ENCODE measurements at regions not wholly inside any gene's neighbourhood (a gene's known extent, or its start where the extent isn't known, plus 50 kb on each side); places are given as distances from the start of the nearest gene placed in this dataset.

DNA sequence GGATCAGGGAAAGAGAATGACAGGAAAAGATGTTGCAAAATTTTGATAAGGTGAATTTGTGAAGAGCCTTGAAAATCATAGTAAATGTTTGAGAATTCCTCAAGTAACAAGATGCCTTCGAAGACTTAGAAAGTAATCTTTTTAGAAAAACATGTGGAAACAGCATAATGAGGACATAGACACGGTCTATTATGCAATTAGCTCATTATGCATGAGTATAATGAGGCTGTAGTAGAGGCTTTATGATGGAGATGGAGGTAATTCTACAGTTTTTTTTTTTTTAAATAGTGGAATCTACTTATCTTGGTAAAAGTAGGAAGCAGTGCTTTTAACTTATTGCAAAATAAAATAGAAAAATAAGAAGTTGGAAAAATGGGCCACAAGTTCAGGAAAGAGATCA, 1329.1 kb upstream of the SPRY2 start:
- CTCF ChIA-PET = no interaction called here
- peaks cover 2% of the 10 kb centered on the region for H3K9me3 ChIP-seq (ENCODE audit: control insufficient read depth, insufficient read depth, low read length)
- no peaks in the 10 kb centered on the region for H3K9me1 ChIP-seq (ENCODE audit: insufficient read depth, low read length)
- no peaks in the 10 kb centered on the region for H3K4me1 ChIP-seq (ENCODE audit: control insufficient read depth, insufficient read depth, low read length)
- H2BK15ac ChIP-seq (ENCODE audit: low read depth, low read length) = no peak overlapping the region
- H2BK20ac ChIP-seq (ENCODE audit: low read depth, low read length) = no peak overlapping the region
- DNase-seq (no peak), ATAC-seq (ENCODE audit: low read depth) (no peak)
- H3K18ac ChIP-seq (ENCODE audit: low read depth, low read length) = no peak overlapping the region
- intact Hi-C loops (cut with micrococcal nuclease) (no loop called here), in situ Hi-C loops (cut with MboI; ENCODE audit: low sequenced_read_pairs) (no loop called here), dilution Hi-C loops (cut with HindIII; ENCODE audit: low sequenced_read_pairs, unreplicated experiment) (no loop called here)
- TF ChIP-seq, protein P1, sequence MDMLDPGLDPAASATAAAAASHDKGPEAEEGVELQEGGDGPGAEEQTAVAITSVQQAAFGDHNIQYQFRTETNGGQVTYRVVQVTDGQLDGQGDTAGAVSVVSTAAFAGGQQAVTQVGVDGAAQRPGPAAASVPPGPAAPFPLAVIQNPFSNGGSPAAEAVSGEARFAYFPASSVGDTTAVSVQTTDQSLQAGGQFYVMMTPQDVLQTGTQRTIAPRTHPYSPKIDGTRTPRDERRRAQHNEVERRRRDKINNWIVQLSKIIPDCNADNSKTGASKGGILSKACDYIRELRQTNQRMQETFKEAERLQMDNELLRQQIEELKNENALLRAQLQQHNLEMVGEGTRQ (IDR thresholded peaks at IDR 0.05; ENCODE audit: low read depth, low read length) = no peak
- no peak for TF ChIP-seq MAFK (IDR thresholded peaks at IDR 0.05; ENCODE audit: low read depth, low read length)
- TF ChIP-seq NFE2L2 (IDR thresholded peaks at IDR 0.05; ENCODE audit: low read depth, low read length) = no peak
- no peak for TF ChIP-seq FOS (IDR thresholded peaks at IDR 0.05; ENCODE audit: low read depth, low read length)
- TF ChIP-seq RAD21 (IDR thresholded peaks at IDR 0.05; ENCODE audit: low read length) = no peak
- no peak for TF ChIP-seq RCOR1 (IDR thresholded peaks at IDR 0.05; ENCODE audit: insufficient replicate concordance, low read length)
- TF ChIP-seq CHD1 (IDR thresholded peaks at IDR 0.05; ENCODE audit: low read depth, low read length) = no peak
- TF ChIP-seq MXI1 (IDR thresholded peaks at IDR 0.05; ENCODE audit: borderline replicate concordance, low read depth, low read length) = no peak
- no peak overlapping the region for H3K14ac ChIP-seq (replicated peaks; ENCODE audit: low read depth, low read length)
- H2AK9ac ChIP-seq (replicated peaks; ENCODE audit: low read depth, low read length, poor library complexity) = no peak overlapping the region
- H3K23ac ChIP-seq (ENCODE audit: low read depth, low read length) = no peak overlapping the region
- no peak overlapping the region for H3K56ac ChIP-seq (ENCODE audit: extremely low read depth, insufficient read depth, low read length)
- no TSS peak for BruUV-seq (replicated peaks)
- no peaks in the 10 kb centered on the region for H3K79me1 ChIP-seq (ENCODE audit: low read depth in 1 of 2, low read length in 2 of 2)
- no peaks in the 10 kb centered on the region for H3K36me3 ChIP-seq (ENCODE audit: control insufficient read depth, insufficient read depth, low read length)
- no peak overlapping the region for H4K5ac ChIP-seq (ENCODE audit: low read depth, low read length)
- no peak overlapping the region for H2AFZ ChIP-seq (replicated peaks; ENCODE audit: low read length, poor library complexity)
- no peak overlapping the region for H3K27ac ChIP-seq (ENCODE audit: insufficient read depth, low read length)
- no peaks in the 10 kb centered on the region for H4K20me1 ChIP-seq (ENCODE audit: insufficient read depth, low read length)
- H3K4me3 ChIP-seq (ENCODE audit: insufficient read depth, low read depth, low read length) = no peak overlapping the region
- no peak overlapping the region for H3K9ac ChIP-seq (ENCODE audit: low read depth, low read length)
- no CpG with 5 or more reads among the region's 2 CpGs for WGBS, 2 experiments (ENCODE audit: extremely low coverage in 2 of 2, insufficient read length in 1 of 2)
- H2BK5ac ChIP-seq (ENCODE audit: low read depth, low read length, poor library complexity, severe bottlenecking) = no peak overlapping the region
- no peak overlapping the region for H4K8ac ChIP-seq (ENCODE audit: low read depth in 2 of 2, low read length in 2 of 2)
- POLR2A ChIA-PET (ENCODE audit: unreplicated experiment) = no interaction called here
- H3K27me3 ChIP-seq (ENCODE audit: control insufficient read depth, insufficient read depth, low read length) = no peaks in the 10 kb centered on the region
- no peak overlapping the region for H3K4ac ChIP-seq (ENCODE audit: low read depth, low read length)
- no peak overlapping the region for H2BK120ac ChIP-seq (ENCODE audit: low read depth, low read length)
- H3K4me2 ChIP-seq (ENCODE audit: low read depth, low read length) = no peak overlapping the region
- H2AK5ac ChIP-seq (ENCODE audit: low read depth, low read length) = no peak overlapping the region
- H4K91ac ChIP-seq (ENCODE audit: insufficient read depth, low read depth, low read length) = no peak overlapping the region

Data from IMR-90 (cell line).